ENCODE measurements at regions not wholly inside any gene's neighbourhood (a gene's known extent, or its start where the extent isn't known, plus 50 kb on each side); places are given as distances from the start of the nearest gene placed in this dataset.
"Not testable (repeated sequence)": the region's sequence is repeated elsewhere in the genome, so short reads cannot be mapped to it uniquely, and the experiment has no call there.

- Histone ChIP-seq H3K4me3 (ENCODE audit: low read length) (no peak overlapping the region), H3K9me3 (replicated peaks; ENCODE audit: low read length) (no peaks in the 10 kb centered on the region), H3K36me3 (ENCODE audit: insufficient read depth, low read length) (no peaks in the 10 kb centered on the region), H3K9ac (ENCODE audit: low read depth, low read length) (no peak overlapping the region), H3K4me1 (ENCODE audit: control insufficient read depth, insufficient read depth, low read length) (no peaks in the 10 kb centered on the region), H3K27me3 (ENCODE audit: control insufficient read depth, insufficient read depth, low read length) (peaks cover 5% of the 10 kb centered on the region), H3K4me2 (ENCODE audit: low read length) (no peak overlapping the region)
Observed at GRCh38 chr4:81723927-81724587, 252.3 kb upstream of the RASGEF1B start.

GRCh38 chr4:81723019-81723884 lies 251.5 kb upstream of the RASGEF1B start:
- Histone ChIP-seq H3K4me3 (ENCODE audit: low read length) (no peak overlapping the region), H3K4me1 (ENCODE audit: control insufficient read depth, insufficient read depth, low read length) (no peaks in the 10 kb centered on the region), H3K9ac (ENCODE audit: low read depth, low read length) (no peak overlapping the region), H3K36me3 (ENCODE audit: insufficient read depth, low read length) (no peaks in the 10 kb centered on the region), H3K4me2 (ENCODE audit: low read length) (no peak overlapping the region), H3K9me3 (replicated peaks; ENCODE audit: low read length) (no peaks in the 10 kb centered on the region), H3K27me3 (ENCODE audit: control insufficient read depth, insufficient read depth, low read length) (peaks cover 5% of the 10 kb centered on the region)

- no peak overlapping the region for H3K4me2 ChIP-seq (ENCODE audit: low read length)
- H3K4me1 ChIP-seq (ENCODE audit: control insufficient read depth, insufficient read depth, low read length): no peaks in the 10 kb centered on the region
- no peak overlapping the region for H3K4me3 ChIP-seq (ENCODE audit: low read length)
- no peaks in the 10 kb centered on the region for H3K9me3 ChIP-seq (replicated peaks; ENCODE audit: low read length)
- H3K36me3 ChIP-seq (ENCODE audit: insufficient read depth, low read length): no peaks in the 10 kb centered on the region
- H3K9ac ChIP-seq (ENCODE audit: low read depth, low read length): no peak overlapping the region
- peaks cover 5% of the 10 kb centered on the region for H3K27me3 ChIP-seq (ENCODE audit: control insufficient read depth, insufficient read depth, low read length)
Observed at GRCh38 chr4:81722290-81722851, 250.7 kb upstream of the RASGEF1B start.

GRCh38 chr4:81715757-81716156 lies 244.1 kb upstream of the RASGEF1B start:
- Histone ChIP-seq H3K9ac (ENCODE audit: low read depth, low read length) (no peak overlapping the region), H3K4me2 (ENCODE audit: low read length) (no peak overlapping the region), H3K4me1 (ENCODE audit: control insufficient read depth, insufficient read depth, low read length) (no peaks in the 10 kb centered on the region)

GRCh38 chr4:81715357-81715756 lies 243.7 kb upstream of the RASGEF1B start:
- not testable (repeated sequence) for H3K4me2 ChIP-seq (ENCODE audit: low read length); H3K9ac ChIP-seq (ENCODE audit: low read depth, low read length); H3K36me3 ChIP-seq (ENCODE audit: insufficient read depth, low read length); H3K4me1 ChIP-seq (ENCODE audit: control insufficient read depth, insufficient read depth, low read length); H3K9me3 ChIP-seq (replicated peaks; ENCODE audit: low read length); H3K27me3 ChIP-seq (ENCODE audit: control insufficient read depth, insufficient read depth, low read length); H3K4me3 ChIP-seq (ENCODE audit: low read length)

More at GRCh38 chr4:81715757-81716156, 244.1 kb upstream of the RASGEF1B start:
- Histone ChIP-seq H3K36me3 (ENCODE audit: insufficient read depth, low read length) (no peaks in the 10 kb centered on the region), H3K9me3 (replicated peaks; ENCODE audit: low read length) (no peaks in the 10 kb centered on the region), H3K27me3 (ENCODE audit: control insufficient read depth, insufficient read depth, low read length) (peaks cover 6% of the 10 kb centered on the region), H3K4me3 (ENCODE audit: low read length) (no peak overlapping the region)

- no peak overlapping the region for H3K4me2 ChIP-seq (ENCODE audit: low read length)
- peaks cover 6% of the 10 kb centered on the region for H3K27me3 ChIP-seq (ENCODE audit: control insufficient read depth, insufficient read depth, low read length)
- no peaks in the 10 kb centered on the region for H3K4me1 ChIP-seq (ENCODE audit: control insufficient read depth, insufficient read depth, low read length)
- no peak overlapping the region for H3K4me3 ChIP-seq (ENCODE audit: low read length)
- H3K9me3 ChIP-seq (replicated peaks; ENCODE audit: low read length): no peaks in the 10 kb centered on the region
- H3K9ac ChIP-seq (ENCODE audit: low read depth, low read length): no peak overlapping the region
- H3K36me3 ChIP-seq (ENCODE audit: insufficient read depth, low read length): no peaks in the 10 kb centered on the region
Observed at GRCh38 chr4:81714291-81714690, 242.6 kb upstream of the RASGEF1B start.

- Histone ChIP-seq H3K9ac (ENCODE audit: low read depth, low read length) (no peak overlapping the region), H3K4me2 (ENCODE audit: low read length) (no peak overlapping the region), H3K4me1 (ENCODE audit: control insufficient read depth, insufficient read depth, low read length) (no peaks in the 10 kb centered on the region), H3K9me3 (replicated peaks; ENCODE audit: low read length) (no peaks in the 10 kb centered on the region), H3K27me3 (ENCODE audit: control insufficient read depth, insufficient read depth, low read length) (peaks cover 6% of the 10 kb centered on the region), H3K4me3 (ENCODE audit: low read length) (no peak overlapping the region), H3K36me3 (ENCODE audit: insufficient read depth, low read length) (no peaks in the 10 kb centered on the region)
Observed at GRCh38 chr4:81712714-81713113, 241.0 kb upstream of the RASGEF1B start.

- H3K4me3 ChIP-seq (ENCODE audit: low read length): no peak overlapping the region
- no peak overlapping the region for H3K4me2 ChIP-seq (ENCODE audit: low read length)
- H3K4me1 ChIP-seq (ENCODE audit: control insufficient read depth, insufficient read depth, low read length): no peaks in the 10 kb centered on the region
- no peaks in the 10 kb centered on the region for H3K36me3 ChIP-seq (ENCODE audit: insufficient read depth, low read length)
- H3K9ac ChIP-seq (ENCODE audit: low read depth, low read length): no peak overlapping the region
- H3K27me3 ChIP-seq (ENCODE audit: control insufficient read depth, insufficient read depth, low read length): no peaks in the 10 kb centered on the region
- no peaks in the 10 kb centered on the region for H3K9me3 ChIP-seq (replicated peaks; ENCODE audit: low read length)
Observed at GRCh38 chr4:81704461-81704860, 232.8 kb upstream of the RASGEF1B start.

GRCh38 chr4:81700189-81700588 lies 228.5 kb upstream of the RASGEF1B start:
- Histone ChIP-seq H3K9ac (ENCODE audit: low read depth, low read length) (no peak overlapping the region), H3K4me3 (ENCODE audit: low read length) (no peak overlapping the region), H3K27me3 (ENCODE audit: control insufficient read depth, insufficient read depth, low read length) (peaks cover 7% of the 10 kb centered on the region), H3K36me3 (ENCODE audit: insufficient read depth, low read length) (no peaks in the 10 kb centered on the region), H3K4me1 (ENCODE audit: control insufficient read depth, insufficient read depth, low read length) (no peaks in the 10 kb centered on the region), H3K9me3 (replicated peaks; ENCODE audit: low read length) (no peaks in the 10 kb centered on the region), H3K4me2 (ENCODE audit: low read length) (no peak overlapping the region)

GRCh38 chr4:81698538-81699296 lies 227.0 kb upstream of the RASGEF1B start:
- Histone ChIP-seq H3K4me1 (ENCODE audit: control insufficient read depth, insufficient read depth, low read length) (no peaks in the 10 kb centered on the region), H3K27me3 (ENCODE audit: control insufficient read depth, insufficient read depth, low read length) (peaks cover 10% of the 10 kb centered on the region), H3K9ac (ENCODE audit: low read depth, low read length) (no peak overlapping the region), H3K36me3 (ENCODE audit: insufficient read depth, low read length) (no peaks in the 10 kb centered on the region), H3K4me3 (ENCODE audit: low read length) (no peak overlapping the region), H3K4me2 (ENCODE audit: low read length) (no peak overlapping the region), H3K9me3 (replicated peaks; ENCODE audit: low read length) (no peaks in the 10 kb centered on the region)

GRCh38 chr4:81694176-81694913 lies 222.6 kb upstream of the RASGEF1B start:
- Histone ChIP-seq H3K4me3 (ENCODE audit: low read length) (no peak overlapping the region), H3K9me3 (replicated peaks; ENCODE audit: low read length) (no peaks in the 10 kb centered on the region), H3K4me2 (ENCODE audit: low read length) (no peak overlapping the region), H3K4me1 (ENCODE audit: control insufficient read depth, insufficient read depth, low read length) (no peaks in the 10 kb centered on the region), H3K9ac (ENCODE audit: low read depth, low read length) (no peak overlapping the region), H3K36me3 (ENCODE audit: insufficient read depth, low read length) (no peaks in the 10 kb centered on the region), H3K27me3 (ENCODE audit: control insufficient read depth, insufficient read depth, low read length) (peaks cover 10% of the 10 kb centered on the region)

Data from skeletal muscle satellite cell (primary cell).